ENCODE measurements at regions not wholly inside any gene's neighbourhood (a gene's known extent, or its start where the extent isn't known, plus 50 kb on each side); places are given as distances from the start of the nearest gene placed in this dataset.

DNA sequence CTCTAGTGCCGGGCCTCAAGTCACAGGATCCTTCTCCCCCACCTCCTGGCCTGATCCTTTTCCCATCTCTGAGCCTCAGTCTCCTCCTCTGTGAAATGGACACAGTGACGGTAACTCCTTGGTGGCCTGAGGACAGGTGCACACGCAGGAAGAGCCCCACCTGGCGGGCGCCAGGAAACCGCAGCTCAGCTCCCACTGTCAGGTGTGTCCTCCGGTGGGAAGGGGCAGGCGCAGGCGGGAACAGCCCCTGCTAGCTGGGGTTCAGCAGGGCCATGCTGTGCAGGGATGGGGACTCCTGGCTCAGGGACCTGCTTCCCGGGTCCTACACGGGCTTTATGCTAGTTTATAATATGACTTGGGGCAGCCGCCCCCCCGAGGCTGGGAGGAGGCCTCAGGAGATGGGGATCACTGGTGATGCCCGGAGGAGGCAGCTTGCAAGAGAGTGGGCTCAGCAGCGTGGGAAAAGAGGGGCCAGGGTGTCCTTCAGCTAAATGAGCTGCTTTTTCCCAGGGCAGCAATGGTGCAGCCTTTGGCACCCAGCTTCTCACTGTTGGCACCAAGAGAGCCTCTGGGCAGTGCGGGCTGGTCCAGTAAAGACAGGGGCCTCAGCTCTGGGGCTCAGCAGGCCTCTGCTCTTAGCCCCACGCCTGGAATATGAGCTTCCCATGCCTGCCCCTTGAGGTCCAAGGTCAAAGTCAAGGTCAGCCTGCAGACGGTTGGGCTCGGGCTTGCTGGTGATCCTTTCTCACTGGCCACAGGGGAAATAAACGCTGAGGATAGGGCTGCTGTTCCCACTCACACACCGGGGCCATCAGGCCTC lies 68.0 kb upstream of the FAM20C start:
- DNase-seq = no peak

DNA sequence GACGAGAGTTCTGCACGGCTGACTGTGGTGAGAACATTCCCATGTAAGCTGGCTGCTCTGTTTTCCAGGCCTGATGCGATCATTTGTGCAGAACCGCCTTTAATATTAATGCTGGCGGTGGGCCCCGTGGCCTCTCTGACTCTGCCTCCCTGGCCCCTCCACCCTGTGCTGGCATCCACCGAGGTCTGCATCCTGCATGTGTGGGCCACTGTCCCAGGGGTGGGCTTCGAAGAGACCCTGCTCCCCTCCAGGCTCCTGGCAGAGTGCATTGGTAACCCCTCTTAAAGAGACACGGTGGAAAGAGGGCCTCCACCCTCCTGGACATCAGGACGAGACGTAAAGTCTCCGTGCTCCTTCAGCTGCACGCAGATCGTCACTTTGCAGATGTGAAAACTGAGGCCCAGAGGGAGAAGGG lies 67.3 kb upstream of the FAM20C start:
- no peak for DNase-seq

DNA sequence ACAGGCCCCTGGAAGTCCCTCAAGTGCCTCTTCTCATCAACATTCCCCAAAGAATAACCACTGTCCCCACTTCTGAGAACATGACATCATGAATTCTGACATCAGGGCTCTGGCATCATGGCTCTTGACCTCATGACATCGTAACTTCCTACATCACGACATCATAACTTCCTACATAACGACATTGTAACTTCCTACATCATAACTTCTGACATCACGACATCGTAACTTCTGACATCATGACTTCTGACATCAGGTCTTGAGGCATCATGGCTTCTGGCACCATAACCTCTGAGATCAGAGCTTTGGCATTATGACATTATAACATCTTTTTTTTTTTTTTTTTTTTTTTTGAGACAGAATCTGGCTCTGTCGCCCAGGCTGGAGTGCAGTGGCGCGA lies 66.7 kb upstream of the FAM20C start:
- no peak for DNase-seq

GRCh38 chr7:126368-126767 lies 66.0 kb upstream of the FAM20C start:
- no peak for DNase-seq

GRCh38 chr7:127064-127598 lies 65.2 kb upstream of the FAM20C start:
- no peak for DNase-seq

GRCh38 chr7:128171-129080 lies 63.9 kb upstream of the FAM20C start:
- DNase-seq = no peak

- DNase-seq = no peak
Observed at GRCh38 chr7:129366-130221, 62.8 kb upstream of the FAM20C start.

GRCh38 chr7:130222-130572 lies 62.2 kb upstream of the FAM20C start:
- DNase-seq = no peak

DNA sequence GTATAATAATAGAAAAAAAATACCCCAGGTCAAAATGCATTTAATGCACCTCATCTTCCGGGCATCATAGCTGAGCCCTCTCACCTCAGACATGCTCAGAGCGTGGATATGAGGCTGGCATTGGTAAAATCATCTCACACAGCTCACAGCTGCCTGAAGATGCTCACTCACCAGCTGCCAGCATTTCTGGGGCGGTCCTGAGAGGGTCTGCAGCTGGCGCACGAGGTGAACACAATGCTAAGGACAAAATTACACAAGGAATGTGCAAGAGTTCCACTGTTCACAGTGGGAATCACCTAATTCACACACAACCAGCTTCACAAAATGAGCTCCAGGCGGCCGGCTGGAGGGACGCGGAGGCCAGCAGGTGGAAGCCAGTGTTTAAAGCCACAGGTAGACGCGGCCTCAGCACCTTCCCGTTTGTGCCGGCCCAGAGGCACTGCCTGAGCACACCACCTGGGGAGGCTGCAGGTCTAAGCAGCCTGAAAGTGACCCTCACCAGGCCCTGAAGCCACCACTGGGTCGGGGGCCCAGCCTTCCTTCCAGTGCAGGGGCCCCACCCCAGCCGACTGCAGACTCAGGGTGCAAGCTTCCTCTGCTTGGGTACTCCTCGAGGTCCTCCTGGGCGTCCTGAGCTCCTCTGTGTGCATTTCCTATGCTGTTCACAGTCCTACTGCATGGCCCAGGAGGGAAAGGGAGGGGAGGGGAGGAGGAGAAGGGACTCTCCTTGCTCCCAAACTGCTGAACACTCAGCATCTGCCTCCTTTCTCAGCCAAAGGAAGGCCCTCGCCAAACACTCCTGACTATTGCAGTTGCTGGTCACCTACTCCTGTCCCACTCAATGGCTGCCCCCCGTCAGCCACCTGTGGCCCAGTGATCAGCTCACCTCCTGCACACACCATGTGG lies 61.2 kb upstream of the FAM20C start:
- DNase-seq = no peak

DNA sequence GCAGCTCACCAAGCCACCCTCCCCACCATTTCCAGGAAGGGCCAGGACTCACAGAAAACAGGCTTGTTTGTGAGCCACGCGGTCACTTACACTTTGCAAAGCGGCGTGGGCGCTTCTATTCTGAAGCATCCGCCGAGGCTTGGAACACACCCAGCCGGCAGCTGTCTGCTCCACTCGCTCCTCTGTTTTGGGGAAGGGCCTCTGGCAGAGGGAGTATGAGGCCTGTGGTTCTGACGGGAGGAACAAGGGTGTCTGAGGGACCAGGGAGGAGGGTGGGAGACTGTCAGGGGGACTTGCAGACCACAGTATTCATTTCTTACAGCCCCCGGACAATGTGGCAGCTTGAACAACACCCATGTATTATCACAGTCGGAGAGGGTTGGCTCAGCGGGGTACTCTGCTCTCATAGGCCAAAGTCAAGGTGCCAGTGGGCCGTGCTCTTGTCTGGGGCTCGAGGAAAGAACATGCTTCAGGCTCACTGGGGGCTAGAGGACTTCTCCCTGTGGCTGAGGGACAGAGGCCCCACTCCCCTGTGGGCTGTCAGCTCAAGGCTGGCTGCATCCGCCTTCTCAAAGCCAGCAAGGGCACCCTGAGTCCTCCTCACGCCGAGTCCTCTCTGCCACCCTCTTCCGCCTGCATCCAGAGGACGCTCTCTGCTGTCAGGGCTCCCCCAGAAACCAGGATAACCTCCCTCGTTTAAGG lies 60.4 kb upstream of the FAM20C start:
- no peak for DNase-seq

- no peak for DNase-seq
Observed at GRCh38 chr7:132899-133298, 59.5 kb upstream of the FAM20C start.

DNA sequence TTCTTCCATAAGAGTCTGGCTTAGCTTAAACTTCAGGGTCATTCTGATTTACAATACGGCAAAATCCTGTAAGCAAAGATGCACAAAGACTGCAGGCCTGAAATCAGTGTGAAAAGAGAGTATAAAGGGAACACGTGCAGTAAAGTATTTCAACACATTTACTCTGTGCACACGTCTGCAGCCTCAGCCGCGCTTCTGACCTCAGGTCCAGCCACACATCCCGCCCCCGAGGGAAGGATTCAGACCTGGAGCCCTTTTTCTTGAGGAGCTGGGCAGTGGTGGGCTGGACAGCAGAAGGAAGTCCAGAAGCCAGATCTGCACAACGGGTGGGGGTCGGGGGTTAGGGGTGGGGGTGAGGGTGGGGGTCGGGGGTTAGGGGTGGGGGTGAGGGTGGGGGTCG lies 58.9 kb upstream of the FAM20C start:
- no peak for DNase-seq

- DNase-seq = no peak
Observed at GRCh38 chr7:134029-134428, 58.3 kb upstream of the FAM20C start.

- no peak for DNase-seq
Observed at GRCh38 chr7:134561-135256, 57.7 kb upstream of the FAM20C start.

DNA sequence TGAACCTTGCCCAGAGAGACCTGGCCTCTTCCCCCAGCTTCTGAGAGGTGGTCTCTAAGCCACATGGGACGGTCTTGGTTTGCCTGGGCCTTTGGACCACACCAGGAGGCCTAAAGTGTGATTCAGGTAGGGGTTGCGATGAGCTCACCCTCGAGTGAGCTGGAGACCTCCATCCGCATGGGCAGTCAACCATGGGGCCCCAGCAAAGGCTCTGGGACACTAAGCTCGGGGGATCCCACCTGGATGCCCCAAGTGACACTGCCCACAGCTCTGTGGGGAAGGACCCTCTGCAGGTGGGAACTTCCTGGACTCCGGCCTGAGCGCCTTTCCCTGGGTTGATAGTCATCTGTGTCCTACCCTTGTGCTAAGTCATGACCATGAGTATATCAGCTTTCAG lies 57.1 kb upstream of the FAM20C start:
- no peak for DNase-seq

GRCh38 chr7:135731-136645 lies 56.4 kb upstream of the FAM20C start:
- DNase-seq = no peak

GRCh38 chr7:137094-137891 lies 55.1 kb upstream of the FAM20C start:
- DNase-seq = no peak

DNA sequence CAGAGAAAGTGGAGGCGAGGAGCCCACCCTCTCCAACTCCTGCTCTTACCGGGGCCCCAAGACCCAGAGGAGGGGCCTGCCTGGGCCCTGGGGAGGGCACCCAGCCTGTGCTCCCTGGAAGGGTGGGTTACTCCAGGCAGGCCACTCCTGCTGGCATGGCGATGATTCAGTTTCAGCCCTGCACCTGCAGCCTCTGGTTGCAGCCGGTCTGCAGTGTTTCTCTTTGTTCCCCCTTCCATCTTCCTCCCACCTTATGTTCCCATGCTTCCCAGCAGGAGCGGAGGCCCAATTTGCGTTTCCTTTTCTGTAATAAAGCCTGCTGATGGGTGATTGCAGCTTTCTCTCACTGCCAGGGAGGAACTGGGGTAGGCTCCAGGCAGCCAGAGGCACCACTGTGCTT lies 53.2 kb upstream of the FAM20C start:
- DNase-seq = no peak

All from T1000 (cell line).